ENCODE measurements at regions not wholly inside any gene's neighbourhood (a gene's known extent, or its start where the extent isn't known, plus 50 kb on each side); places are given as distances from the start of the nearest gene placed in this dataset.

GRCh38 chr4:24040811-24041210 is 151.0 kb upstream of the PPARGC1A start:
- Histone ChIP-seq H3K4me1 (ENCODE audit: control insufficient read depth, extremely low read depth, insufficient read depth, low read length) (no peaks in the 10 kb centered on the region), H2AFZ (ENCODE audit: low read depth, low read length) (no peak overlapping the region), H3K9me1 (replicated peaks; ENCODE audit: control insufficient read depth, extremely low read depth, insufficient read depth, low read length) (no peaks in the 10 kb centered on the region), H3K27ac (ENCODE audit: insufficient read depth, low read depth, low read length) (no peak overlapping the region), H4K20me1 (replicated peaks; ENCODE audit: control insufficient read depth, extremely low read depth, insufficient read depth, low read length) (no peaks in the 10 kb centered on the region), H3K4me3 (replicated peaks in 1 of 3; ENCODE audit: insufficient read depth in 1 of 3, low read depth in 1 of 3, low read length in 3 of 3) (no peak overlapping the region), H3K4me2 (ENCODE audit: insufficient read depth, low read length) (no peak overlapping the region), H3K27me3 (ENCODE audit: control insufficient read depth in 2 of 2, insufficient read depth in 2 of 2, low read length in 2 of 2) (no peaks in the 10 kb centered on the region), H3K36me3 (ENCODE audit: control insufficient read depth in 2 of 2, extremely low read depth in 1 of 2, insufficient read depth in 2 of 2, low read length in 2 of 2) (no peaks in the 10 kb centered on the region), H3K79me2 (ENCODE audit: control insufficient read depth, insufficient read depth, low read length) (no peaks in the 10 kb centered on the region), H3K9ac (replicated peaks; ENCODE audit: extremely low read depth, insufficient read depth, low read length) (no peak overlapping the region), H3K9me3 (replicated peaks; ENCODE audit: control insufficient read depth, insufficient read depth, low read length) (no peaks in the 10 kb centered on the region)
- BruUV-seq (replicated peaks), result no TSS peak
- DNase-seq (ENCODE audit: low read depth, low spot score) (no peak), FAIRE-seq (no peak)
- TF ChIP-seq GATA2 (IDR thresholded peaks at IDR 0.05; ENCODE audit: insufficient read depth, insufficient read length, low read depth, low read length) (no peak), POLR2A (IDR thresholded peaks at IDR 0.05; ENCODE audit: low read depth, low read length) (no peak), POLR2AphosphoS5 (IDR thresholded peaks at IDR 0.05; ENCODE audit: insufficient read depth, low read depth, low read length) (no peak), FOS (IDR thresholded peaks at IDR 0.05; ENCODE audit: borderline replicate concordance, insufficient read depth, low read length) (no peak), CTCF (IDR thresholded peaks at IDR 0.05; ENCODE audit: extremely low read depth in 1 of 2, insufficient read depth in 1 of 2, low read depth in 1 of 2, low read length in 2 of 2) (no peak), MYC (IDR thresholded peaks at IDR 0.05; ENCODE audit: low read depth, low read length) (no peak), MAX (IDR thresholded peaks at IDR 0.05; ENCODE audit: insufficient read depth, insufficient read length) (no peak), JUN (IDR thresholded peaks at IDR 0.05; ENCODE audit: borderline replicate concordance, insufficient read depth, insufficient read length, low read depth) (no peak), EZH2 (IDR thresholded peaks at IDR 0.05; ENCODE audit: borderline replicate concordance, low read depth, low read length, severe bottlenecking) (no peak)
- intact Hi-C loops (cut with micrococcal nuclease) (no loop called here), dilution Hi-C loops (cut with MboI; ENCODE audit: extremely low pct_ligation_motif_present, low sequenced_read_pairs) (no loop called here)
- ChIA-PET POLR2A (no interaction called here), CTCF (no interaction called here)

All from endothelial cell of umbilical vein (primary cell).